Astrocyte of the spinal cord (primary cell): ENCODE measurements at regions not wholly inside any gene's neighbourhood (a gene's known extent, or its start where the extent isn't known, plus 50 kb on each side); places are given as distances from the start of the nearest gene placed in this dataset.

Experiments
- DNase-seq: peaks from one replicate; pipeline ENCODE4 v3.0.0; 2011; ENCODE audit warnings: low read depth, low spot score
- H3K4me3 ChIP-seq: 2 replicates; pipeline ENCODE4 v1.5.1; 2011; ENCODE audit warnings: low read depth, mild to moderate bottlenecking, low read length, moderate library complexity
- CTCF ChIP-seq: IDR thresholded peaks from 2 replicates; pipeline ENCODE4 v1.5.1; 2012; ENCODE audit warnings: low read depth, mild to moderate bottlenecking, low read length, inconsistent platforms
- in situ Hi-C: cut with HindIII; loops from 2 replicates; pipeline ENCODE4 v1.10.0; 2017; ENCODE audit warnings: low sequenced_read_pairs

GRCh38 chr21:18602711-18603110 is 199.1 kb upstream of the TMPRSS15 start:
- in situ Hi-C loops: no loop called here
- TF ChIP-seq CTCF: no peak

GRCh38 chr21:18603261-18603660 is 199.7 kb upstream of the TMPRSS15 start:
- in situ Hi-C loops: no loop called here
- no peak for DNase-seq
- no peak for TF ChIP-seq CTCF
- no peak overlapping the region for H3K4me3 ChIP-seq

More at GRCh38 chr21:18602711-18603110, 199.1 kb upstream of the TMPRSS15 start:
- DNase-seq: no peak
- H3K4me3 ChIP-seq: no peak overlapping the region

DNA sequence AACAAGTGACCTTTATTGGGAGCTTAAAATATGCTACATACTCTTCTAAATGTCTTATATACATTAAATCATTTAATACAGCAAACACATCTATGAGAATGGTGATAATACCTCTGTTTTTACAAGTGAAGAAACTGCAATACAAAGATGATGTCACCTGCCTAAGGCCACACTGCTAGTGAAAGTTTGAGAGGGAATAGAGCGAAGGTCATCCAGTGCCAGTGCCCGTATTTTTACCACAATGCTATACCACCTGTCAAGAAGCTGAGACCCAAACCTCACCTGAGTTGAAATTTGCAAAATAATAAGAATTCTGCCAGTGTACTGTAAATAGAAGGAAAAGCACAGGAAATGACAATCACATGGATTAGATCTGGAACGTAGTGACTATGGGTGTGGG is 200.4 kb upstream of the TMPRSS15 start:
- H3K4me3 ChIP-seq: no peak overlapping the region
- TF ChIP-seq CTCF: no peak
- in situ Hi-C loops: no loop called here
- DNase-seq: no peak

GRCh38 chr21:18608226-18608625 is 204.6 kb upstream of the TMPRSS15 start:
- no peak for DNase-seq
- in situ Hi-C loops: no loop called here
- no peak for TF ChIP-seq CTCF
- no peak overlapping the region for H3K4me3 ChIP-seq

DNA sequence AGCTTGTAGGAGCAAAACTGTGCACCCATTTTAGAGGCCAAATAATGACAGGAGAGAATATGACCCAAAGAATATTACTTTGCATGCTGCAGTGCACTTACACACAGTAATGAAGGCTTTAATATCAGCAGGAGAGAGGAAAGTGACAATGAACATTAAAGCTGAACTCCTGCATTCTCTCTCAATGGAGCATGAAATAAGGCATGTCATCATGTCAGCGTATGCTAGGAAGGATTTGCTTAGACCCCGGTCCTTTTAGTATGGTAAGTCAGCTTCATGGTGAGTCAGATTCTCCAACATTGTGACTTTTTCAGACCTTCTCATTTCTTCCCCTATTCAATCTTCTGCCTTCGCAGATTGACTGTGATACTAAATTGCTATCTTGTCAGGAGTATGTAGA is 210.7 kb upstream of the TMPRSS15 start:
- no peak overlapping the region for H3K4me3 ChIP-seq
- in situ Hi-C loops: no loop called here
- no peak for DNase-seq
- no peak for TF ChIP-seq CTCF

- TF ChIP-seq CTCF: no peak
- no peak overlapping the region for H3K4me3 ChIP-seq
- DNase-seq: no peak
- in situ Hi-C loops: no loop called here
Measured at GRCh38 chr21:18617291-18617690, 213.7 kb upstream of the TMPRSS15 start.

DNA sequence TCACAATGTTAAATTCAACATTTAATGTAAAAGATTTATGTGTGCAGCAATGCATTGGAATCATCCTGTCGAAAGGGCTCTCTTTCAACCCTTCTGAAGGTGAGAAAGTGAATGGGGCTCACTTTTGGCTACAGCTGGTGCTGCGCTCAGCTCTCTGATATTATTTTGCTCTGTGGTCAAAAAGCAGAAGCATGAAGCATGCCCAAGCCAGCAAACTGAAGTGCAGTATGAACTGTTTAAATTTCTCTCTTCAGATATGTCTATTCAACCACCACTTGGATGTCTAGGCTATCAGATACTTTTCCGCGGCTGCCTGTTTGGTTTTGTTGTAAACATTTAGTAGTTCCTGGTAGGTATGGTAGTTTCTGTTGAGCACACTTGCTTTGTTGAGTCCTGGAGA is 216.9 kb upstream of the TMPRSS15 start:
- H3K4me3 ChIP-seq: no peak overlapping the region
- no peak for DNase-seq
- TF ChIP-seq CTCF: no peak
- in situ Hi-C loops: no loop called here
